ENCODE measurements at regions not wholly inside any gene's neighbourhood (a gene's known extent, or its start where the extent isn't known, plus 50 kb on each side); places are given as distances from the start of the nearest gene placed in this dataset.

DNA sequence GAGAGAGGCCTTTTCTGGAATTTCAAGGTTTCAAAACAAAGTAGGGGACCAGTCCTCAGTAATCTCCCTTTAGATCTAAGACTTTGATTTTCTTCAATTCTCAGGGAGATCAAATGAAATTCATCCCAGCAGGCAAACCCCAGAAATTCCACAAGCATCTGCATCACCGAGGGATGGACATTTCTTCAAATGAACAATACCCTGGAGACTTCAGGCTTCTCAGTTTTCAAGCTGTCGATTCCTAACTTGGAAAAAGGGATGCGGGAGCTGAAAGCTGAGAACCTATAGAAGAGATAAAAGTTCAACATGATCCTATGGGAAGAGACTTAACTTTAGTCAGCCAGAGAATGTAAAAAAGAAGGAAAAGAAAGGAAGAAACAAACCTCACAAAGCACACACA lies 296.9 kb upstream of the CDH5 start (continued):
- TF ChIP-seq, protein P1, sequence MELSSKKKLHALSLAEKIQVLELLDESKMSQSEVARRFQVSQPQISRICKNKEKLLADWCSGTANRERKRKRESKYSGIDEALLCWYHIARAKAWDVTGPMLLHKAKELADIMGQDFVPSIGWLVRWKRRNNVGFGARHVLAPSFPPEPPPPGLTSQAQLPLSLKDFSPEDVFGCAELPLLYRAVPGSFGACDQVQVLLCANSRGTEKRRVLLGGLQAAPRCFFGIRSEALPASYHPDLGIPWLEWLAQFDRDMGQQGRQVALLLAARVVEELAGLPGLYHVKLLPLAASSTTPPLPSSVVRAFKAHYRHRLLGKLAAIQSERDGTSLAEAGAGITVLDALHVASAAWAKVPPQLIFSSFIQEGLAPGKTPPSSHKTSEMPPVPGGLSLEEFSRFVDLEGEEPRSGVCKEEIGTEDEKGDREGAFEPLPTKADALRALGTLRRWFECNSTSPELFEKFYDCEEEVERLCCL (CRISPR knock-in tag; IDR thresholded peaks at IDR 0.05; ENCODE audit: borderline replicate concordance): no peak
- TF ChIP-seq ZNF230 (CRISPR knock-in tag; IDR thresholded peaks at IDR 0.05) (no peak), ZNF775 (CRISPR knock-in tag; IDR thresholded peaks at IDR 0.05; ENCODE audit: borderline replicate concordance) (no peak), NFKBIZ (CRISPR knock-in tag; IDR thresholded peaks at IDR 0.05) (no peak), ZNF350 (CRISPR knock-in tag; IDR thresholded peaks at IDR 0.05; ENCODE audit: borderline replicate concordance, low read depth) (no peak), REPIN1 (CRISPR knock-in tag; IDR thresholded peaks at IDR 0.05; ENCODE audit: borderline replicate concordance, low read depth) (no peak), ELF4 (CRISPR knock-in tag; IDR thresholded peaks at IDR 0.05; ENCODE audit: borderline replicate concordance) (no peak), SRSF4 (IDR thresholded peaks at IDR 0.05; ENCODE audit: low read depth, low read length, poor library complexity, severe bottlenecking) (no peak), ELF3 (CRISPR knock-in tag; IDR thresholded peaks at IDR 0.05) (no peak)
- TF ChIP-seq, protein P2, sequence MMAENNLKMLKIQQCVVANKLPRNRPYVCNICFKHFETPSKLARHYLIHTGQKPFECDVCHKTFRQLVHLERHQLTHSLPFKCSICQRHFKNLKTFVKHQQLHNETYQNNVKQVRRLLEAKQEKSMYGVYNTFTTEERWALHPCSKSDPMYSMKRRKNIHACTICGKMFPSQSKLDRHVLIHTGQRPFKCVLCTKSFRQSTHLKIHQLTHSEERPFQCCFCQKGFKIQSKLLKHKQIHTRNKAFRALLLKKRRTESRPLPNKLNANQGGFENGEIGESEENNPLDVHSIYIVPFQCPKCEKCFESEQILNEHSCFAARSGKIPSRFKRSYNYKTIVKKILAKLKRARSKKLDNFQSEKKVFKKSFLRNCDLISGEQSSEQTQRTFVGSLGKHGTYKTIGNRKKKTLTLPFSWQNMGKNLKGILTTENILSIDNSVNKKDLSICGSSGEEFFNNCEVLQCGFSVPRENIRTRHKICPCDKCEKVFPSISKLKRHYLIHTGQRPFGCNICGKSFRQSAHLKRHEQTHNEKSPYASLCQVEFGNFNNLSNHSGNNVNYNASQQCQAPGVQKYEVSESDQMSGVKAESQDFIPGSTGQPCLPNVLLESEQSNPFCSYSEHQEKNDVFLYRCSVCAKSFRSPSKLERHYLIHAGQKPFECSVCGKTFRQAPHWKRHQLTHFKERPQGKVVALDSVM (CRISPR knock-in tag; IDR thresholded peaks at IDR 0.05): no peak
- TF ChIP-seq, protein P3, sequence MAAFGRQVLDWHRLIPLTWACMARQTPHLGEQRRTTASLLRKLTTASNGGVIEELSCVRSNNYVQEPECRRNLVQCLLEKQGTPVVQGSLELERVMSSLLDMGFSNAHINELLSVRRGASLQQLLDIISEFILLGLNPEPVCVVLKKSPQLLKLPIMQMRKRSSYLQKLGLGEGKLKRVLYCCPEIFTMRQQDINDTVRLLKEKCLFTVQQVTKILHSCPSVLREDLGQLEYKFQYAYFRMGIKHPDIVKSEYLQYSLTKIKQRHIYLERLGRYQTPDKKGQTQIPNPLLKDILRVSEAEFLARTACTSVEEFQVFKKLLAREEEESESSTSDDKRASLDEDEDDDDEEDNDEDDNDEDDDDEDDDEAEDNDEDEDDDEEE (CRISPR knock-in tag; IDR thresholded peaks at IDR 0.05): no peak
